HG02610 (cell line): ENCODE measurements at regions not wholly inside any gene's neighbourhood (a gene's known extent, or its start where the extent isn't known, plus 50 kb on each side); places are given as distances from the start of the nearest gene placed in this dataset.

Experiments used
- ATAC-seq: cut with Tn5 transposase; IDR thresholded peaks from one replicate; pipeline ENCODE4 v1.9.1; 2021; ENCODE audit warnings: mild to moderate bottlenecking, moderate library complexity; ENCODE audit not compliant: unreplicated experiment

- ATAC-seq, result no peak
These were observed 177.1 kb downstream of the IRS1 start for GRCh38 chr2:226622484-226622883.

- ATAC-seq, result no peak
These were observed 179.4 kb downstream of the IRS1 start for GRCh38 chr2:226620176-226620575.

- ATAC-seq, result no peak
These were observed 179.9 kb downstream of the IRS1 start for GRCh38 chr2:226619707-226620106.

GRCh38 chr2:226618875-226619605, 180.6 kb downstream of the IRS1 start:
- ATAC-seq, result no peak

GRCh38 chr2:226618544-226618874, 181.1 kb downstream of the IRS1 start:
- no peak for ATAC-seq

GRCh38 chr2:226615891-226616290, 183.7 kb downstream of the IRS1 start:
- ATAC-seq, result no peak

- ATAC-seq, result no peak
These were observed 187.7 kb downstream of the IRS1 start for GRCh38 chr2:226611944-226612318.

- ATAC-seq, result no peak
These were observed 188.2 kb downstream of the IRS1 start for GRCh38 chr2:226611196-226611943.

GRCh38 chr2:226609366-226609765, 190.3 kb downstream of the IRS1 start:
- no peak for ATAC-seq

- ATAC-seq, result no peak
These were observed 191.2 kb downstream of the IRS1 start for GRCh38 chr2:226608451-226608850.

- no peak for ATAC-seq
These were observed 192.2 kb downstream of the IRS1 start for GRCh38 chr2:226607379-226607778.

GRCh38 chr2:226605642-226606041, 194.0 kb downstream of the IRS1 start:
- ATAC-seq, result no peak

GRCh38 chr2:226603606-226604005, 196.0 kb downstream of the IRS1 start:
- no peak for ATAC-seq

- ATAC-seq, result no peak
These were observed 197.5 kb downstream of the IRS1 start for GRCh38 chr2:226601881-226602662.

GRCh38 chr2:226600802-226601201, 198.8 kb downstream of the IRS1 start:
- no peak for ATAC-seq

GRCh38 chr2:226600184-226600583, 199.4 kb downstream of the IRS1 start:
- ATAC-seq, result no peak

- no peak for ATAC-seq
These were observed 210.6 kb downstream of the IRS1 start for GRCh38 chr2:226589043-226589442.

GRCh38 chr2:226585130-226585561, 214.5 kb downstream of the IRS1 start:
- ATAC-seq, result no peak

- ATAC-seq, result no peak
These were observed 215.0 kb downstream of the IRS1 start for GRCh38 chr2:226584518-226585055.

- no peak for ATAC-seq
These were observed 215.9 kb downstream of the IRS1 start for GRCh38 chr2:226583715-226584114.

- ATAC-seq, result no peak
These were observed 218.0 kb downstream of the IRS1 start for GRCh38 chr2:226581661-226582060.
